CD14-positive monocyte (primary cell): ENCODE measurements at regions not wholly inside any gene's neighbourhood (a gene's known extent, or its start where the extent isn't known, plus 50 kb on each side); places are given as distances from the start of the nearest gene placed in this dataset.

ENCODE experiments used
- DNase-seq, 3 donors: peaks; one replicate each; pipeline ENCODE4 v3.0.0-alpha.2; 2011 to 2022
- H2AFZ ChIP-seq: 2 replicates; pipeline ENCODE4 v1.6.0; 2012; ENCODE audit warnings: mild to moderate bottlenecking, low read depth, low read length, inconsistent platforms; ENCODE audit not compliant: insufficient read depth, poor library complexity, severe bottlenecking
- H3K27ac ChIP-seq, 2 donors: 1 replicate in 1 of 2; 2 replicates in 1 of 2; pipeline ENCODE4 v1.5.1; 2012 to 2013; ENCODE audit warnings: low read length in 2 of 2, control low read depth in 1 of 2, inconsistent platforms in 1 of 2, low read depth in 1 of 2, mild to moderate bottlenecking in 1 of 2
- H3K27me3 ChIP-seq, 2 donors: one replicate each; pipeline versions ENCODE4 v1.6.0 to v1.6.1; 2011 to 2013; ENCODE audit warnings: low read length in 2 of 2; ENCODE audit not compliant: control insufficient read depth in 2 of 2, insufficient read depth in 2 of 2
- H3K36me3 ChIP-seq, 2 donors: replicated peaks in 1 of 2; 1 replicate in 1 of 2; 2 replicates in 1 of 2; pipeline versions ENCODE4 v1.5.1 to v1.6.1; 2012 to 2013; ENCODE audit warnings: low read length in 2 of 2, control low read depth in 1 of 2, inconsistent platforms in 1 of 2, mild to moderate bottlenecking in 1 of 2; ENCODE audit not compliant: insufficient read depth in 2 of 2, control insufficient read depth in 1 of 2
- H3K4me1 ChIP-seq, 2 donors: 1 replicate in 1 of 2; 2 replicates in 1 of 2; pipeline versions ENCODE4 v1.5.1 to v1.6.1; 2012 to 2013; ENCODE audit warnings: low read length in 2 of 2, control low read depth in 1 of 2, inconsistent platforms in 1 of 2, mild to moderate bottlenecking in 1 of 2, moderate library complexity in 1 of 2; ENCODE audit not compliant: insufficient read depth in 2 of 2, control insufficient read depth in 1 of 2
- H3K4me2 ChIP-seq: replicated peaks from 2 replicates; pipeline ENCODE3; 2012; ENCODE audit warnings: low read length, moderate library complexity, mild to moderate bottlenecking; ENCODE audit not compliant: poor library complexity, severe bottlenecking; ENCODE audit errors: extremely low read depth
- H3K4me3 ChIP-seq, 3 experiments: fragments of 200-600 bp in 1 of 3; sonication (generic) in 1 of 3; replicated peaks in 1 of 3; 1 replicate in 2 of 3; 2 replicates in 1 of 3; pipeline ENCODE4 v1.5.1; 2011 to 2013; ENCODE audit warnings: low read length in 3 of 3, mild to moderate bottlenecking in 3 of 3, control low read depth in 2 of 3, low read depth in 2 of 3, inconsistent platforms in 1 of 3, moderate library complexity in 1 of 3
- H3K79me2 ChIP-seq: 2 replicates; pipeline ENCODE4 v1.6.0; 2012; ENCODE audit warnings: mild to moderate bottlenecking, control low read depth, inconsistent platforms, low read length, moderate library complexity; ENCODE audit not compliant: insufficient read depth
- H3K9ac ChIP-seq: 2 replicates; pipeline ENCODE4 v1.6.0; 2017; ENCODE audit warnings: low read length, mild to moderate bottlenecking; ENCODE audit not compliant: insufficient read depth, poor library complexity, severe bottlenecking
- H3K9me3 ChIP-seq, 2 donors: replicated peaks in 1 of 2; 1 replicate in 1 of 2; 2 replicates in 1 of 2; pipeline versions ENCODE4 v1.5.1 to v1.6.1; 2012 to 2013; ENCODE audit warnings: low read length in 2 of 2, control low read depth in 1 of 2; ENCODE audit not compliant: control insufficient read depth in 1 of 2, insufficient read depth in 1 of 2
- H4K20me1 ChIP-seq: 2 replicates; pipeline ENCODE4 v1.6.0; 2012; ENCODE audit warnings: mild to moderate bottlenecking, low read length, control low read depth, moderate library complexity; ENCODE audit not compliant: insufficient read depth
- H3K27ac Mint-ChIP-seq, 7 donors: one replicate each; pipeline ENCODE4 v1.8.0; 2020; ENCODE audit warnings: mild to moderate bottlenecking in 7 of 7, mixed read lengths in 7 of 7, moderate library complexity in 6 of 7, inconsistent platforms in 2 of 7
- H3K27me3 Mint-ChIP-seq, 3 donors: one replicate each; pipeline ENCODE4 v1.8.0; 2021 to 2022; ENCODE audit warnings: low read depth in 3 of 3, mild to moderate bottlenecking in 3 of 3, mixed read lengths in 3 of 3, moderate library complexity in 3 of 3, inconsistent platforms in 1 of 3
- H3K36me3 Mint-ChIP-seq, 2 donors: one replicate each; pipeline ENCODE4 v1.8.0; 2020; ENCODE audit warnings: mixed read lengths in 2 of 2, inconsistent platforms in 1 of 2, mild to moderate bottlenecking in 1 of 2
- H3K4me1 Mint-ChIP-seq: one replicate; pipeline ENCODE4 v1.8.0; 2020; ENCODE audit warnings: mild to moderate bottlenecking, mixed read lengths
- H3K4me3 Mint-ChIP-seq, 2 donors: one replicate each; pipeline ENCODE4 v1.8.0; 2020; ENCODE audit warnings: mild to moderate bottlenecking in 2 of 2, mixed read lengths in 2 of 2, moderate library complexity in 1 of 2
- H3K9me3 Mint-ChIP-seq, 7 donors: one replicate each; pipeline ENCODE4 v1.8.0; 2020 to 2022; ENCODE audit warnings: mixed read lengths in 7 of 7, mild to moderate bottlenecking in 6 of 7, moderate library complexity in 6 of 7, inconsistent platforms in 2 of 7
- WGBS: methylation state at CpG from one replicate; pipeline ENCODE4 v1.1.5; 2013; ENCODE audit warnings: missing lambda C conversion rate; ENCODE audit not compliant: insufficient coverage; 5-methylcytosine and 5-hydroxymethylcytosine counted together
- intact Hi-C, 2 donors: fragments of 100-400 bp; cut with micrococcal nuclease; formaldehyde crosslinking; loops; one replicate each; pipeline versions ENCODE4 v1.15.0 to v1.15.1; 2023
- TF ChIP-seq, protein P1 (sequence below): fragments of 200-600 bp; IDR thresholded peaks from one replicate; pipeline ENCODE4 v1.8.0; 2022; ENCODE audit warnings: antibody characterized with exemption, mild to moderate bottlenecking

DNA sequence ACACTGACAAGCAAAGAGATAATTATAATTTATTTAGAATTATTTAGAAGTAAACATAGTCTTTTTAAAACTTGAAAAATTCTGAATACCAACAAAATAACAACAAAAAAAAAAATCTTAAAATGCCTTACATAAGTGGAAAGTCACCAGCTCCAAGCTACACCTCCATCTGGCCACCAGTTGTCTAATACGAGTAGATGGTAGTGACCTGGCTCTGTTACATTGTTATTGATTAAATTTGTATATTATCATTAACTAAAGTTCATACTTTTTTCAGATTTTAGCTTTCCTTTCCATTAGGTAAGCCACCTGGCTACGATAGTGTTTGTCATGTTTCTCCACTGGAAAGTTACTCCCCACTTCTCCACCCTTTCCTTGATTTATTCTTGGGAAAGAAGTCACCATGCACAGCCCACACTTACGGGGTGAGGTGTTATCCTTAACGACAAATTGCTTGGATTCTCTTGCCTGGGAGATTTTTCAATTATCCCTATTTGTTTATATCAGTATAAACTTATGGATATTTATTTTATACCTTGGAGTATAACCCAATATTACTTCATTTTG is 464.5 kb upstream of the CHAC2 start:
- intact Hi-C loops = no loop called here
- Mint-ChIP-seq H3K27me3 (peaks cover 0 to 2% (median 1%) of the 10 kb centered on the region in 3 donors), H3K4me1 (no peaks in the 10 kb centered on the region), H3K27ac (no peak overlapping the region), H3K36me3 (no peaks in the 10 kb centered on the region), H3K9me3 (peaks cover 0 to 5% (median 0%) of the 10 kb centered on the region in 7 donors), H3K4me3 (no peak overlapping the region)
- H3K9me3 ChIP-seq = no peaks in the 10 kb centered on the region
- H3K4me1 ChIP-seq = no peaks in the 10 kb centered on the region
- no peak overlapping the region for H3K4me3 ChIP-seq
- no peaks in the 10 kb centered on the region for H3K27me3 ChIP-seq
- no peak overlapping the region for H3K9ac ChIP-seq
- no peak for DNase-seq
- no CpG with 5 or more reads among the region's 4 CpGs for WGBS
- TF ChIP-seq, protein P1, sequence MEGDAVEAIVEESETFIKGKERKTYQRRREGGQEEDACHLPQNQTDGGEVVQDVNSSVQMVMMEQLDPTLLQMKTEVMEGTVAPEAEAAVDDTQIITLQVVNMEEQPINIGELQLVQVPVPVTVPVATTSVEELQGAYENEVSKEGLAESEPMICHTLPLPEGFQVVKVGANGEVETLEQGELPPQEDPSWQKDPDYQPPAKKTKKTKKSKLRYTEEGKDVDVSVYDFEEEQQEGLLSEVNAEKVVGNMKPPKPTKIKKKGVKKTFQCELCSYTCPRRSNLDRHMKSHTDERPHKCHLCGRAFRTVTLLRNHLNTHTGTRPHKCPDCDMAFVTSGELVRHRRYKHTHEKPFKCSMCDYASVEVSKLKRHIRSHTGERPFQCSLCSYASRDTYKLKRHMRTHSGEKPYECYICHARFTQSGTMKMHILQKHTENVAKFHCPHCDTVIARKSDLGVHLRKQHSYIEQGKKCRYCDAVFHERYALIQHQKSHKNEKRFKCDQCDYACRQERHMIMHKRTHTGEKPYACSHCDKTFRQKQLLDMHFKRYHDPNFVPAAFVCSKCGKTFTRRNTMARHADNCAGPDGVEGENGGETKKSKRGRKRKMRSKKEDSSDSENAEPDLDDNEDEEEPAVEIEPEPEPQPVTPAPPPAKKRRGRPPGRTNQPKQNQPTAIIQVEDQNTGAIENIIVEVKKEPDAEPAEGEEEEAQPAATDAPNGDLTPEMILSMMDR = no peak
- H3K79me2 ChIP-seq = no peaks in the 10 kb centered on the region
- H2AFZ ChIP-seq = no peak overlapping the region
- no peaks in the 10 kb centered on the region for H4K20me1 ChIP-seq
- H3K36me3 ChIP-seq = no peaks in the 10 kb centered on the region
- H3K4me2 ChIP-seq = no peak overlapping the region
- no peak overlapping the region for H3K27ac ChIP-seq

DNA sequence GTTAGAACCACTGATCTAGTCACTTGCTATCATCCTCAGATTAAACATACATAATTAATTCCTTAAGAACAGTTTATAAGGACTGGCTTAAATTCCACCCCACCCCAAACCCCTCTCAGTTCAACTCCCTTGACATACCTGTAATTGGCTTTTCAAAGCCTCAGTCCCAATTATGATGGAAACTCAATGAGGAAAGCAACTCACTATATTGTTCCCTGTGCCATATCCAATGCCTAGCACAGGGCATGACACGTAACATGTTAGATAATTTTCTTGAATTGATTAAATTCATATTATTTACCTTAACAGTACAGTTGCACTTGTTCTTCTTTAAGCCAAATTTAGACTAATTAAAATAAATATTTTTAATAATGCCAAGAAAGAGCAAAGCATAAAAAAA is 465.1 kb upstream of the CHAC2 start:
- Mint-ChIP-seq H3K9me3 (peaks cover 0 to 3% (median 1%) of the 10 kb centered on the region in 7 donors), H3K27me3 (peaks cover 0 to 2% (median 1%) of the 10 kb centered on the region in 3 donors), H3K27ac (no peak overlapping the region), H3K4me1 (no peaks in the 10 kb centered on the region), H3K36me3 (no peaks in the 10 kb centered on the region), H3K4me3 (no peak overlapping the region)
- Histone ChIP-seq H3K9me3 (no peaks in the 10 kb centered on the region), H3K79me2 (no peaks in the 10 kb centered on the region), H3K27ac (no peak overlapping the region), H2AFZ (no peak overlapping the region), H4K20me1 (no peaks in the 10 kb centered on the region), H3K27me3 (no peaks in the 10 kb centered on the region), H3K36me3 (no peaks in the 10 kb centered on the region), H3K9ac (no peak overlapping the region), H3K4me2 (no peak overlapping the region), H3K4me3 (no peak overlapping the region), H3K4me1 (no peaks in the 10 kb centered on the region)
- DNase-seq = no peak
- TF ChIP-seq, protein P1 = no peak
- intact Hi-C loops = no loop called here
- no CpG with 5 or more reads among the region's 1 CpG for WGBS
